HG03432 (cell line): ENCODE measurements at regions not wholly inside any gene's neighbourhood (a gene's known extent, or its start where the extent isn't known, plus 50 kb on each side); places are given as distances from the start of the nearest gene placed in this dataset.
"Not testable (repeated sequence)": the region's sequence is repeated elsewhere in the genome, so short reads cannot be mapped to it uniquely, and the experiment has no call there.

Experiments
- ATAC-seq: cut with Tn5 transposase; IDR thresholded peaks from one replicate; pipeline ENCODE4 v1.9.1; 2021; ENCODE audit warnings: mild to moderate bottlenecking, moderate library complexity; ENCODE audit not compliant: unreplicated experiment

DNA sequence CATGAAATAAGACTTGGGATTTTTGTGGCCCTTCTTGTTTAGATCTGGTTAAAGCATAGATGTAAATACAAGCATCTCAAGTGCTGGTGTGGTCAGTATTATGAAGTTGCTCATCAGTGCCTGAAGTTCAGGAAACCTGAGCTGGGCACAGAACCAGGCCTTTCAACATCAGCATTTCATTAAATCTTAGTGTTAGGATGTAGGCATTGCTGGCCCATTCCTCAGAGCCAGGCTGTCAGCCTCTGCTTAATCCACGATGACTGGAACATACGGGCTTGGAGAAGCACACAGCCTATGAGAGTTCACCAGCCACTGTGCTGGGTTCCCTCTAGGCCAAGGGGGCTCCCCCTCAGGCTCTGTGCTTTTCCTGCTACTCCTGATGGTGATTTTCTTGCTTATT, 270.2 kb downstream of the EN1 start:
- no peak for ATAC-seq

GRCh38 chr2:118576109-118576855, 271.2 kb downstream of the EN1 start:
- no peak for ATAC-seq

GRCh38 chr2:118572380-118572779, 275.1 kb downstream of the EN1 start:
- not testable (repeated sequence) for ATAC-seq

DNA sequence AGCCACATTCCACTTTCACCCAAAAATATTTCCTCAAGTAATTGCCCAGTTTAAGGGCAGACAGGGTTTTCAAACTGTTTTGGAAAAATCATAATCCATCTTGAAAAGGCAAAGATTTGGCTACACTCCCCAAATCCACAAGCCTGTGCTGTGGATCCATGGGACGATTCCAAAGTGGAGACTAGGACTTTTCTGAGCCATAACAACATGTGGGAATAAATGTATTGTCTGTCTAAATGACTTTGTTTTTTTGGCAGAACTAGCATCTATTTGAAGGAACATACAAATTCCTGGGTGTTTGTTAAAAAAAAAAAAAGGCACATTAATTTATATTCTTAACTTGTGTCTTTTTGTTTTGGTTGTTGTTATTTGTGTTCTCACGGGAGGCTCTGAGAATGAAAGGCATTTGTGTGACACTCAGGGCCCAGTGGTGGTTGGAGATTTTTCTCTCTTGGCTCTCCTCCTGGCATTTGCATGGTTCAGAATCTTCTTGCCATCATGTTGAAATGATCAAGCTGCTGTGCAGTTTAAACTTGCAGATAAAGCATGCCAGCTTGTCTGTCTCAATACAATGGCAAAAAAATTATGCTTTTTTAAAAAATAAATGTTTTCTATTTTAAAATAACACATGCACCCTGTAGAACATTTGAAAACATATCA, 277.4 kb downstream of the EN1 start:
- no peak for ATAC-seq

DNA sequence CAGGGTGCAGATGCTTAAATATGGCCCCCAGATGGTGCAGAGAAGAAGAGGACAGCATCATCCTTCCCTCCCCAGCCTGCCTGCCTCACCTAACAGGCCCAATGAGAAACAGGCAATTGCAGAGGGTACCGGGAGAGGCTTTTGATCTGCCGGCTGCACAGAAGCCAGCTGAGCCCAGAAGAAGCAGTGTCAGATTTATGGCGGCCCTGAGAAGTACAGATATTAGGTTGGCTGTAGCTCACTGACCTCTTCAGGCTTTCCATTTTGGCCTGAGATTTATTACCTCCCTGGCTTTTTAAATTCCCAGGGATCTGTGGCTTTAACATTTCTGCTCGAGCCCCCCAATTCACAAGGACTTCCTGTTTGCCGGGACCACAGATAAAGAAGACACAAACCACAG, 278.7 kb downstream of the EN1 start:
- no peak for ATAC-seq

DNA sequence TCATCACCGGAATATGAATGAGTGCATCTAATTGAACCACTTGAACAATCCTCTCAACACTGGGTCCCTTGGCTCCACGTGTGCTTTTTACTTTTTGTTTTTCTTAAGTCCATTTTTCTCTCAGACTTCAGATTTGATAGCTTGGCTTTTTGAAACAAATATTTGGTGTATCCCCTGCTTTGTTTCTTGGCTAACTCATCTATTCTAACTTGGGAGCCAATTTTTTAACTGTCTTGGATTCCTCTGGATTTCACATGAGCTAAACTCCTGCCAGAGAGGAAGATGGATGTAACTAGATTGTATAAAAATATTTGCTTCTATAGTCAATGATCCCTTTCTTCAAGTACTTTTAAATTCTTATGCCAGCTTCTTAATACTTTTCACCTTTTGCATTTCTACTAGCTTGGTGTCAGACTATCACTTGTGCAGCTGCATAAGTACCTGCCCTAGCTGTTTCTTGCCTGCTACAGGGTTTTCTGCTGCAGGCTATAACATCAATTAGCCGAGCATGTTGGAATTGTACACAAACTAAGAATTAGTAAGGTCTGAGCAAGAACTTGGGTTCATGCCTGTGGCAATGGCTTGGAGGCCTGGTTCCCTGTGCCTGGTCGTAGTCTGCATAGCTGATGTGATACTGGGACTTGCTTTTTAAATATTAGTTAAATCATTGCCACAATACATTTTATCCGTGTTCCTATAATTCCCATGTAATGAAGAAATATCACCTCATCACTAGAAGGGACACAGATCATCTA, 281.5 kb downstream of the EN1 start:
- no peak for ATAC-seq

- ATAC-seq: no peak
Measured at GRCh38 chr2:118565301-118565700, 282.1 kb downstream of the EN1 start.

GRCh38 chr2:118562144-118562543, 285.3 kb downstream of the EN1 start:
- no peak for ATAC-seq

DNA sequence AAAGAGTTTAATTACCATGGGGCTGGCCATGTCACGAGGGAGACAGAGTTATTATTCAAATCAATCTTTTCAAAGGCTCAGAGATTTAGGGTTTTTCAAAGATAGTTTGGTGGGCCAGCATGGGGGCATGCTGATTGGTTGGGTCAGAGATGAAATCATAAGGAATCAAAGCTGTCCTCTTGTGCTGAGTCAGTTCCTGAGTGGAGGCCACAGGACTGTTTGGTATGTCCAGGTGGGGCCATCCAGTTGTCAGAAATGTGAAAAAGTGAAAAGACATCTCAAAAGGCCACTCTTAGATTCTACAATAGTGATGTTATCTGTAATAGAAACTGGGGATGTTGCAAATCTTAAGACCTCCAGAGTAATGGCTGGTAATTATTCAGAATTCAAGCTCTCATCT, 288.6 kb downstream of the EN1 start:
- no peak for ATAC-seq

GRCh38 chr2:118557791-118558190, 289.7 kb downstream of the EN1 start:
- ATAC-seq: no peak

- no peak for ATAC-seq
Measured at GRCh38 chr2:118557016-118557415, 290.4 kb downstream of the EN1 start.

DNA sequence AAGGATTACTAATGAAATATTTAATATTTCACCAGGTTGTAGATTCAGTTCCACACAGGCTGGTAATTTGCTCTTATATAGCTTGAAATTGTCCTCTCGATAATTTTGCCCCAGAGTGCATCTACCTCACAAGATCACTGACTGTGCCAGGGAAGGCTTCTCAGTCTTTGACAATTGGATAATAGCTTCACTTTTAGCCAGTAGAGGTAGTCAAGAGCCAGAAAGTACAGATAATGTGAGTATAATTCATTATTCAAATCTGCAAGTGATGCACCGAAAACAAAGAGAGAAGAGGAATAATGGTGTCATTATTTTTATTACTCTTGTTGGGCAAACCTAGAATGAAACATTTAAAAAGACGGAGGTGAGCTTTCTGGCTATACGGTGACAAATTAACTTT, 292.8 kb downstream of the EN1 start:
- no peak for ATAC-seq

- ATAC-seq: no peak
Measured at GRCh38 chr2:118549503-118549902, 297.9 kb downstream of the EN1 start.

GRCh38 chr2:118548880-118549488, 298.5 kb downstream of the EN1 start:
- no peak for ATAC-seq

- ATAC-seq: no peak
Measured at GRCh38 chr2:118539290-118539689, 308.2 kb downstream of the EN1 start.

GRCh38 chr2:118536306-118536705, 311.1 kb downstream of the EN1 start:
- no peak for ATAC-seq

- ATAC-seq: no peak
Measured at GRCh38 chr2:118535818-118536212, 311.6 kb downstream of the EN1 start.

DNA sequence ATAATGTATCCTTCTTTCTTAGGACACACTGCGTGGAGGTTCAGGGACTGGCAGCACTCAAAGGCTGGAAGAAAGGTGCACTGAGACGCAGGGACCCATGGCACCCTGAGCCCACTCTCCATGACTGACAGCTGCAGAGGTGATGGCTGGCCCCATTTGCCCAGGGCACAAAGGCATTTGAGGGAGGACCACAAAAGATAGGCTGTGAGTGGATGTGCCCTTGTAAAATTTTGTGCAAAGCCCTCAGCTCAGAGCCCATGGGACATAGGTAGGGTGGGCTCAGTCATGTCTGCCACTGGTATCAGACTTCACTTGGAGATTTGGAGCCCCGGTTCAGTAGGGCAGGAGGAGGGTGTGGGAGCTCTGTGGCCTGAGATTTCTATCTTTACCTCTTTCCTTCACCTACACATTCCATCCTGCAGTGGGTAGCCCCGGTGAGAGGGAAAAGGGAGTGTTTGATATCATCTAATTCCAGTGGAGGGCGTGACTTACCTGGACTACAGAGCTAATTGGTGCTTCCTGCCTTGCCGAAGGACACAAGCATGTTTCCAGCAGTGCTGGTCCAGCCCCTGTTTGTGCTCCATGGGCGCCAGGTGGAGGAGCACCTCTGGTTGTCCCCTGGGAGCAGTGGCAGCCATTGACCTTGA, 312.2 kb downstream of the EN1 start:
- no peak for ATAC-seq

DNA sequence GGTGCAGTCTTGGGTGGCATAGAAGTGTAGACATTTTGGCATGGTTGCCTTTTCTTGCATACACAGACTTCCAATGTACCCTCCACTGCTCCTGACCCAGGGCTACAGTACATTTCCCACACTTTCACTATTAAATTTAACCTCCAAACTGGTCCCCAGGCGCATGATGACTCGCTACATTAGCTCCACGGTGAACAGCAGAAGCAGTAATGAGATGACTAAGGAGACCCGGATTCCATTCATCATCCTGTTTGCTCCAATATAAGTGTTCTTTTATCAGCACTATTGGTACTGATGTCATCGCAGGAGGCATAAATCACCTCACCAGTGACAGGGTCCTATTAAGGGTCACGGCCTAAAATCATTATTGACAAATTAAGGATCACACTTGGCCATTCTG, 316.5 kb downstream of the EN1 start:
- ATAC-seq: no peak

DNA sequence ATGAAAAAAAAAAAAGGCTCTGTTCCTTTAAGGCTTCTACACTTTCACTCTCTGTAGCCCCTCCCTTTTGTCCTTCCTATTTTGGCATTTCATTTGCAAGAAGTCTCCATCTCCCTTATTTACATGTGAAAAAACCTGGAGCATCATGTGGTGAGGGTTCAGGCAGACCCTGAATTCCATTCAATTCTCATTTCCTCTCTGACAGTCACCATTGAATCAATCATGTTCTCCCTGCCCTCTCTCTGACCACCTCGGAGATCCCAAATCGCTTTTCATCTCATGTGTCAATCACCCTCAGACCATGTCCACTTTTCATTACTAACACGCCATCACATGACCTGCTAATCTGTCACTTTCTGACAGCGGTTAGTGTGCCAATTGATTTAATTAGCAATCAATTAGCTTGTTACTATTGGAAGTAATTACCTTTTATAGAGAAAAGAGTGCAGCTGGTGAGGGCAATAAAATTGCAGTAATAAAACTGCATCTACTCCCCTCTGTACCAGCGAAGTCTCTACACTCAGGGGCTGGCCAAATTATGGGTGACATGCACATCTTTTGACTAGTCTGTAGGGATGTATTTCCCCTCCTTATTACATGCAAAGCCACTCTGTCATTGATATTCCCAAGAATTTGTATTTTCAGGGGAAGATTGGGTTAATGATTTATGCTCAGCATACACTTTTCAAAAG, 317.4 kb downstream of the EN1 start:
- no peak for ATAC-seq
